H9 (cell line): ENCODE measurements at regions not wholly inside any gene's neighbourhood (a gene's known extent, or its start where the extent isn't known, plus 50 kb on each side); places are given as distances from the start of the nearest gene placed in this dataset.

Experiments used
- DNase-seq: peaks from one replicate; pipeline ENCODE4 v3.0.0-alpha.2; 2017
- H2AFZ ChIP-seq: one replicate; pipeline ENCODE4 v1.6.1; 2013; ENCODE audit warnings: mild to moderate bottlenecking, low read length, control low read depth, moderate library complexity
- H2AK5ac ChIP-seq: 2 replicates; pipeline ENCODE4 v1.6.1; 2013; ENCODE audit warnings: low read length, control low read depth, mixed read lengths; ENCODE audit not compliant: insufficient read length
- H2BK120ac ChIP-seq: one replicate; pipeline ENCODE4 v1.6.1; 2013; ENCODE audit warnings: low read depth, mild to moderate bottlenecking, low read length, control low read depth, inconsistent platforms; ENCODE audit not compliant: poor library complexity, severe bottlenecking
- H2BK12ac ChIP-seq: 2 replicates; pipeline ENCODE4 v1.6.1; 2013; ENCODE audit warnings: low read length, control low read depth, mixed read lengths, low read depth; ENCODE audit not compliant: insufficient read length
- H2BK15ac ChIP-seq: 2 replicates; pipeline ENCODE4 v1.6.1; 2013; ENCODE audit warnings: low read depth, low read length, control low read depth
- H2BK20ac ChIP-seq: one replicate; pipeline ENCODE4 v1.6.1; 2013; ENCODE audit warnings: low read depth, mild to moderate bottlenecking, low read length, control low read depth, inconsistent platforms; ENCODE audit not compliant: poor library complexity, severe bottlenecking
- H2BK5ac ChIP-seq: 2 replicates; pipeline ENCODE4 v1.6.1; 2013; ENCODE audit warnings: low read length, control low read depth, mixed read lengths; ENCODE audit not compliant: insufficient read length
- H3K14ac ChIP-seq: 2 replicates; pipeline ENCODE4 v1.6.1; 2013; ENCODE audit warnings: low read length, control low read depth; ENCODE audit not compliant: insufficient read depth
- H3K18ac ChIP-seq: 2 replicates; pipeline ENCODE4 v1.6.1; 2013; ENCODE audit warnings: low read depth, mild to moderate bottlenecking, mixed read lengths, low read length, control low read depth; ENCODE audit not compliant: insufficient read length
- H3K23ac ChIP-seq: 2 replicates; pipeline ENCODE4 v1.6.1; 2013; ENCODE audit warnings: low read length, control low read depth, mixed read lengths, low read depth; ENCODE audit not compliant: insufficient read length
- H3K23me2 ChIP-seq: 2 replicates; pipeline ENCODE4 v1.6.1; 2013; ENCODE audit warnings: low read depth, mild to moderate bottlenecking, mixed read lengths, low read length, control low read depth; ENCODE audit not compliant: insufficient read length, poor library complexity, severe bottlenecking
- H3K27ac ChIP-seq: 2 replicates; pipeline ENCODE4 v1.5.1; 2013; ENCODE audit warnings: low read length, control low read depth, mixed read lengths, low read depth; ENCODE audit not compliant: insufficient read length
- H3K27me3 ChIP-seq: 2 replicates; pipeline ENCODE4 v1.6.1; 2013; ENCODE audit warnings: low read length, control low read depth, inconsistent platforms; ENCODE audit not compliant: insufficient read depth
- H3K4ac ChIP-seq: 2 replicates; pipeline ENCODE4 v1.6.1; 2013; ENCODE audit warnings: low read depth, mild to moderate bottlenecking, control low read depth, inconsistent platforms, low read length, moderate library complexity
- H3K4me1 ChIP-seq: 2 replicates; pipeline ENCODE4 v1.6.1; 2013; ENCODE audit warnings: low read length, control low read depth, inconsistent platforms; ENCODE audit not compliant: insufficient read depth
- H3K4me2 ChIP-seq: 2 replicates; pipeline ENCODE4 v1.6.1; 2013; ENCODE audit warnings: low read length, control low read depth, mixed read lengths; ENCODE audit not compliant: insufficient read length, insufficient read depth
- H3K56ac ChIP-seq: 2 replicates; pipeline ENCODE4 v1.6.1; 2013; ENCODE audit warnings: low read depth, mild to moderate bottlenecking, mixed read lengths, low read length, control low read depth; ENCODE audit not compliant: insufficient read length
- H3K79me1 ChIP-seq: 2 replicates; pipeline ENCODE4 v1.6.1; 2013; ENCODE audit warnings: low read depth, mild to moderate bottlenecking, moderate library complexity, low read length, control low read depth, inconsistent platforms; ENCODE audit not compliant: insufficient read depth, poor library complexity, severe bottlenecking
- H3K79me2 ChIP-seq: 2 replicates; pipeline ENCODE4 v1.6.1; 2013; ENCODE audit warnings: low read length, control low read depth, inconsistent platforms; ENCODE audit not compliant: insufficient read depth
- H3K9ac ChIP-seq: 2 replicates; pipeline ENCODE4 v1.6.1; 2013; ENCODE audit warnings: low read length, control low read depth, mixed read lengths; ENCODE audit not compliant: insufficient read length; ENCODE audit errors: extremely low read depth
- H3K9me3 ChIP-seq: one replicate; pipeline ENCODE4 v1.6.1; 2013; ENCODE audit warnings: low read depth, low read length, inconsistent platforms; ENCODE audit not compliant: control insufficient read depth
- H3T11ph ChIP-seq: one replicate; pipeline ENCODE4 v1.6.1; 2013; ENCODE audit warnings: mild to moderate bottlenecking, low read length, control low read depth, inconsistent platforms
- H4K20me1 ChIP-seq: one replicate; pipeline ENCODE4 v1.6.1; 2013; ENCODE audit not compliant: control insufficient read depth, insufficient read length, insufficient read depth
- H4K5ac ChIP-seq: 2 replicates; pipeline ENCODE4 v1.6.1; 2013; ENCODE audit warnings: low read depth, mild to moderate bottlenecking, mixed read lengths, low read length, control low read depth; ENCODE audit not compliant: insufficient read length
- H4K8ac ChIP-seq: replicated peaks from 2 replicates; pipeline ENCODE4 v1.6.1; 2013; ENCODE audit warnings: low read length, control low read depth, mixed read lengths, low read depth; ENCODE audit not compliant: insufficient read length
- H4K91ac ChIP-seq: 2 replicates; pipeline ENCODE4 v1.6.1; 2013; ENCODE audit warnings: low read depth, mild to moderate bottlenecking, moderate library complexity, mixed read lengths, low read length, control low read depth; ENCODE audit not compliant: insufficient read length
- H3K27ac Mint-ChIP-seq, 3 experiments: 2 replicates in 2 of 3; 3 replicates in 1 of 3; pipeline ENCODE4 v1.8.0; 2020 to 2021; ENCODE audit warnings: mixed read lengths in 3 of 3, mild to moderate bottlenecking in 1 of 3, moderate library complexity in 1 of 3
- H3K27me3 Mint-ChIP-seq: 2 replicates; pipeline ENCODE4 v1.8.0; 2021; ENCODE audit warnings: low read depth, mild to moderate bottlenecking, moderate library complexity, mixed read lengths
- H3K36me3 Mint-ChIP-seq, 3 experiments: 2 replicates in 2 of 3; 3 replicates in 1 of 3; pipeline ENCODE4 v1.8.0; 2020 to 2021; ENCODE audit warnings: low read depth in 3 of 3, mixed read lengths in 3 of 3; ENCODE audit not compliant: insufficient read depth in 1 of 3
- H3K4me1 Mint-ChIP-seq, 2 experiments: 2 replicates each; pipeline ENCODE4 v1.8.0; 2020; ENCODE audit warnings: mixed read lengths in 2 of 2
- H3K4me3 Mint-ChIP-seq, 2 experiments: 2 replicates in 1 of 2; 3 replicates in 1 of 2; pipeline ENCODE4 v1.8.0; 2020 to 2021; ENCODE audit warnings: mild to moderate bottlenecking in 2 of 2, mixed read lengths in 2 of 2, moderate library complexity in 1 of 2
- H3K9me3 Mint-ChIP-seq, 2 experiments: 2 replicates in 1 of 2; 3 replicates in 1 of 2; pipeline ENCODE4 v1.8.0; 2020; ENCODE audit warnings: mild to moderate bottlenecking in 2 of 2, mixed read lengths in 2 of 2, moderate library complexity in 1 of 2
- CTCF ChIP-seq: fragments of 200-600 bp; sonication (generic); conservative IDR thresholded peaks from 3 replicates; pipeline ENCODE4 v1.8.0; 2021; ENCODE audit warnings: antibody characterized with exemption, mild to moderate bottlenecking
- WGBS: extraction: QIAGEN DNeasy Blood & Tissue Kit; methylation state at CpG from one replicate; pipeline ENCODE4 v1.1.7; 2013; ENCODE audit warnings: missing lambda C conversion rate, low lambda C conversion rate, mixed read lengths; ENCODE audit not compliant: insufficient read length; ENCODE audit errors: extremely low coverage; 5-methylcytosine and 5-hydroxymethylcytosine counted together

GRCh38 chr11:35088676-35089075 lies 50.3 kb upstream of the CD44 start:
- no peak for DNase-seq
- no peaks in the 10 kb centered on the region; a peak in 3 of 5 replicates for H3K9me3 Mint-ChIP-seq
- Histone ChIP-seq H3K4ac (no peak overlapping the region), H4K20me1 (no peaks in the 10 kb centered on the region), H3K27ac (no peak overlapping the region), H3K4me2 (no peak overlapping the region), H3T11ph (no peak overlapping the region), H3K9me3 (no peaks in the 10 kb centered on the region), H4K8ac (no peak overlapping the region), H3K27me3 (no peaks in the 10 kb centered on the region), H4K5ac (no peak overlapping the region), H2BK12ac (no peak overlapping the region), H3K9ac (no peak overlapping the region), H3K14ac (no peak overlapping the region), H3K56ac (no peak overlapping the region), H3K23me2 (no peaks in the 10 kb centered on the region), H4K91ac (no peak overlapping the region), H2BK120ac (no peak overlapping the region), H3K4me1 (no peaks in the 10 kb centered on the region), H3K79me2 (no peaks in the 10 kb centered on the region), H2BK5ac (no peak overlapping the region), H3K23ac (no peak overlapping the region), H2AFZ (no peak overlapping the region), H3K18ac (no peak overlapping the region), H3K79me1 (no peaks in the 10 kb centered on the region), H2BK20ac (no peak overlapping the region), H2BK15ac (no peak overlapping the region), H2AK5ac (no peak overlapping the region)
- H3K27ac Mint-ChIP-seq, result no peak overlapping the region
- no CpG with 5 or more reads among the region's 4 CpGs for WGBS
- H3K4me3 Mint-ChIP-seq, result no peak overlapping the region
- peaks cover 4% of the 10 kb centered on the region for H3K27me3 Mint-ChIP-seq
- H3K4me1 Mint-ChIP-seq, result peaks cover 5 to 9% of the 10 kb centered on the region in 2 experiments
- no peak for TF ChIP-seq CTCF
- no peaks in the 10 kb centered on the region for H3K36me3 Mint-ChIP-seq
